GM19023 (cell line): ENCODE measurements at regions not wholly inside any gene's neighbourhood (a gene's known extent, or its start where the extent isn't known, plus 50 kb on each side); places are given as distances from the start of the nearest gene placed in this dataset.
A peak's percentile ranks its signal among the peaks of the same experiment; 100 is the strongest.

Experiments used
- ATAC-seq: cut with Tn5 transposase; IDR thresholded peaks from one replicate; pipeline ENCODE4 v1.9.1; 2021; ENCODE audit warnings: mild to moderate bottlenecking, moderate library complexity; ENCODE audit not compliant: unreplicated experiment

GRCh38 chr3:72539856-72540255 lies 308.4 kb downstream of the SHQ1 start:
- ATAC-seq, result no peak

GRCh38 chr3:72538070-72538745 lies 310.0 kb downstream of the SHQ1 start:
- peak; percentile 60 for ATAC-seq

GRCh38 chr3:72537448-72537847 lies 310.8 kb downstream of the SHQ1 start:
- no peak for ATAC-seq

GRCh38 chr3:72536878-72537267 lies 311.4 kb downstream of the SHQ1 start:
- ATAC-seq, result no peak

- ATAC-seq, result no peak
Measured at GRCh38 chr3:72536206-72536877, 311.9 kb downstream of the SHQ1 start.

GRCh38 chr3:72535772-72536171 lies 312.5 kb downstream of the SHQ1 start:
- no peak for ATAC-seq

- ATAC-seq, result no peak
Measured at GRCh38 chr3:72533591-72534473, 314.4 kb downstream of the SHQ1 start.

GRCh38 chr3:72530426-72530825 lies 317.8 kb downstream of the SHQ1 start:
- ATAC-seq, result no peak

- no peak for ATAC-seq
Measured at GRCh38 chr3:72529081-72529480, 319.2 kb downstream of the SHQ1 start.

- peak; percentile 72 for ATAC-seq
Measured at GRCh38 chr3:72523429-72524151, 324.7 kb downstream of the SHQ1 start.

GRCh38 chr3:72520690-72521308 lies 327.4 kb downstream of the SHQ1 start:
- peak; percentile 72 for ATAC-seq

- no peak for ATAC-seq
Measured at GRCh38 chr3:72519946-72520604, 328.2 kb downstream of the SHQ1 start.

- no peak for ATAC-seq
Measured at GRCh38 chr3:72517921-72518424, 330.3 kb downstream of the SHQ1 start.

GRCh38 chr3:72517336-72517735 lies 330.9 kb downstream of the SHQ1 start:
- ATAC-seq, result no peak

GRCh38 chr3:72516361-72516760 lies 331.9 kb downstream of the SHQ1 start:
- no peak for ATAC-seq

- ATAC-seq, result no peak
Measured at GRCh38 chr3:72515941-72516340, 332.3 kb downstream of the SHQ1 start.

- ATAC-seq, result no peak
Measured at GRCh38 chr3:72515281-72515680, 333.0 kb downstream of the SHQ1 start.

GRCh38 chr3:72510247-72510646 lies 338.0 kb downstream of the SHQ1 start:
- ATAC-seq, result no peak

GRCh38 chr3:72505539-72506405 lies 342.5 kb downstream of the SHQ1 start:
- ATAC-seq, result no peak
